Astrocyte (in vitro differentiated cells and primary cell): ENCODE measurements at regions not wholly inside any gene's neighbourhood (a gene's known extent, or its start where the extent isn't known, plus 50 kb on each side); places are given as distances from the start of the nearest gene placed in this dataset.

Source experiments
- EZH2 ChIP-seq: IDR thresholded peaks from 2 replicates; pipeline ENCODE4 v1.6.1; 2012; ENCODE audit warnings: mild to moderate bottlenecking, low read length, inconsistent platforms; ENCODE audit not compliant: insufficient read depth
- TF ChIP-seq, protein P1 (sequence below): IDR thresholded peaks from 2 replicates; pipeline ENCODE4 v1.5.1; 2011; ENCODE audit warnings: low read depth, mild to moderate bottlenecking, inconsistent platforms, low read length, moderate library complexity; ENCODE audit not compliant: insufficient read depth

GRCh38 chr2:238969857-238970256 lies 122.0 kb downstream of the TWIST2 start:
- TF ChIP-seq, protein P1, sequence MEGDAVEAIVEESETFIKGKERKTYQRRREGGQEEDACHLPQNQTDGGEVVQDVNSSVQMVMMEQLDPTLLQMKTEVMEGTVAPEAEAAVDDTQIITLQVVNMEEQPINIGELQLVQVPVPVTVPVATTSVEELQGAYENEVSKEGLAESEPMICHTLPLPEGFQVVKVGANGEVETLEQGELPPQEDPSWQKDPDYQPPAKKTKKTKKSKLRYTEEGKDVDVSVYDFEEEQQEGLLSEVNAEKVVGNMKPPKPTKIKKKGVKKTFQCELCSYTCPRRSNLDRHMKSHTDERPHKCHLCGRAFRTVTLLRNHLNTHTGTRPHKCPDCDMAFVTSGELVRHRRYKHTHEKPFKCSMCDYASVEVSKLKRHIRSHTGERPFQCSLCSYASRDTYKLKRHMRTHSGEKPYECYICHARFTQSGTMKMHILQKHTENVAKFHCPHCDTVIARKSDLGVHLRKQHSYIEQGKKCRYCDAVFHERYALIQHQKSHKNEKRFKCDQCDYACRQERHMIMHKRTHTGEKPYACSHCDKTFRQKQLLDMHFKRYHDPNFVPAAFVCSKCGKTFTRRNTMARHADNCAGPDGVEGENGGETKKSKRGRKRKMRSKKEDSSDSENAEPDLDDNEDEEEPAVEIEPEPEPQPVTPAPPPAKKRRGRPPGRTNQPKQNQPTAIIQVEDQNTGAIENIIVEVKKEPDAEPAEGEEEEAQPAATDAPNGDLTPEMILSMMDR = no peak
- TF ChIP-seq EZH2 = no peak
